RPMI8226 (cell line): ENCODE measurements at regions not wholly inside any gene's neighbourhood (a gene's known extent, or its start where the extent isn't known, plus 50 kb on each side); places are given as distances from the start of the nearest gene placed in this dataset.
"Not testable (repeated sequence)": the region's sequence is repeated elsewhere in the genome, so short reads cannot be mapped to it uniquely, and the experiment has no call there.

Experiments used
- DNase-seq: peaks from one replicate; pipeline ENCODE4 v3.0.0-alpha.2; 2015

GRCh38 chrX:87110142-87110541 is 407.5 kb upstream of the KLHL4 start:
- DNase-seq = no peak

GRCh38 chrX:87140800-87141483 is 376.7 kb upstream of the KLHL4 start:
- DNase-seq = no peak

- no peak for DNase-seq
These were observed 357.1 kb upstream of the KLHL4 start for GRCh38 chrX:87160435-87161010.

- DNase-seq = no peak
These were observed 349.8 kb upstream of the KLHL4 start for GRCh38 chrX:87167841-87168240.

GRCh38 chrX:87178009-87178408 is 339.6 kb upstream of the KLHL4 start:
- not testable (repeated sequence) for DNase-seq
